SU-DHL-6 (cell line): ENCODE measurements at regions not wholly inside any gene's neighbourhood (a gene's known extent, or its start where the extent isn't known, plus 50 kb on each side); places are given as distances from the start of the nearest gene placed in this dataset.

Source experiments
- CTCF ChIP-seq: fragments of 200-600 bp; sonication (generic); IDR thresholded peaks from one replicate; pipeline ENCODE4 v1.5.1; 2017; ENCODE audit warnings: antibody characterized with exemption, mild to moderate bottlenecking, low read length, moderate library complexity; ENCODE audit not compliant: insufficient read depth, poor library complexity, severe bottlenecking
- EZH2phosphoT487 ChIP-seq: fragments of 200-600 bp; sonication (generic), shearing (Covaris generic); conservative IDR thresholded peaks from 2 replicates; pipeline ENCODE4 v1.6.1; 2018; ENCODE audit warnings: mild to moderate bottlenecking, antibody characterized with exemption, low read length, moderate library complexity, mixed read lengths

GRCh38 chr14:87184180-87184579 is 808.8 kb downstream of the GALC start:
- TF ChIP-seq CTCF (no peak), EZH2phosphoT487 (no peak)
